Fibroblast of upper back skin (primary cell): ENCODE measurements at regions not wholly inside any gene's neighbourhood (a gene's known extent, or its start where the extent isn't known, plus 50 kb on each side); places are given as distances from the start of the nearest gene placed in this dataset.
"Not testable (repeated sequence)": the region's sequence is repeated elsewhere in the genome, so short reads cannot be mapped to it uniquely, and the experiment has no call there.

Source experiments
- DNase-seq: peaks from one replicate; pipeline ENCODE4 v3.0.0-alpha.2; 2013

GRCh38 chr16:76023835-76024234 is 253.4 kb upstream of the CNTNAP4 start:
- no peak for DNase-seq

GRCh38 chr16:76035689-76036088 is 241.5 kb upstream of the CNTNAP4 start:
- no peak for DNase-seq

DNA sequence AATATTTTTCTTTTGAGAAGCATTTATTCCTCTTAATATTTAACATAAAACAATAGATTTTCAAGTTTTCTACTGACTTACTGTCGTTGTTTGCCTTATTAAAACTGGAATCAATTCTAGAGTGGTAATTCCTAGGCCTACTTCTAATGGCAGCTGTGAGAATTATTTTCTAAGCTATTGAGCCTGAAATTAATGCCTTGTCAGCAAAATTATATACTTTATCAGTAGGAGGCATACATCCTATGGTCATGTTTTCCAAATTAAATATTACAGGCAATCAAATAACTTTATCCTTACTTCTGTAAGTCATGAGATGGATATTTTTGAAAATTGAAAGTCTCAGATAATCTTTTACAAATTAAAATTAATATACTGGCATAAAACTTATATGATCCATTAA is 239.1 kb upstream of the CNTNAP4 start:
- no peak for DNase-seq

- no peak for DNase-seq
These were observed 224.5 kb upstream of the CNTNAP4 start for GRCh38 chr16:76052725-76053124.

- peak; percentile 10 for DNase-seq
These were observed 218.0 kb upstream of the CNTNAP4 start for GRCh38 chr16:76059186-76059585.

DNA sequence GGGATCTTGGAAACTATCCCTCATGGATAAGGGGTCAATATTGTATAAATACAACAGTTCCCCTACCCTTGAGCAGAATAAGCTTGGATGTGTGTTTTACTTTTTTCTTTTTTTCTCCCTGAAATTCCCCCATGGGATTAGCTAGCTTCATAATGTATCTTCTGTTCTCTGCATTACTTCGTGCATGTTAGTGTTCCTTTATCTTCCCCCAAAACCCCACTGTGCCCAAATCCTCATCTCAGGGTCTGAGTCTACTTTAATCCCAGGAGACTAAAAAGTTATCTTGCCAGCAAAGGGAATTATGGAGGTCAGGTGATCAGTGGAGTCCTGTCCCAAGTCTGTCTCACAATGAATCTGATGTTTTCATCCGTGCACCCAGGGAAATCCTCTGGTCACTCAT is 217.5 kb upstream of the CNTNAP4 start:
- no peak for DNase-seq

DNA sequence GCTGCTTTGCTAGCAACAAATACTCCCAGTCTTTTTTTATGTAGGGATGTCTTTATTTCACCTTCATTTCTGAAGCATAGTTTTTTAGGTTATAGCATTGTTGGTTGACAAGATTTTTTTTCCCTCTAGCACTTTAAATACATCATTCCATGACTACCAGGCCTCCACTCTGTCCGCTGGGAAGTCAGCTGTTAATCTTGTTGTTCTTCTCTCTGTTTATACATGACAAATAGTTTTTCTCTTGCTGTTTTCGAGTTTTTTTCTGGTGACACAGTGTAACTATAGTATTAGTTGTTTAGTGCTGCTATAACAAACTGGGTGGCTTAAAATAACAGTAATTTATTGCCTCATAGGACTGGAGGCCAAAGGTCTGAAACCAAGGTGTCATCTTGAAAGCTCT is 205.5 kb upstream of the CNTNAP4 start:
- DNase-seq: no peak

DNA sequence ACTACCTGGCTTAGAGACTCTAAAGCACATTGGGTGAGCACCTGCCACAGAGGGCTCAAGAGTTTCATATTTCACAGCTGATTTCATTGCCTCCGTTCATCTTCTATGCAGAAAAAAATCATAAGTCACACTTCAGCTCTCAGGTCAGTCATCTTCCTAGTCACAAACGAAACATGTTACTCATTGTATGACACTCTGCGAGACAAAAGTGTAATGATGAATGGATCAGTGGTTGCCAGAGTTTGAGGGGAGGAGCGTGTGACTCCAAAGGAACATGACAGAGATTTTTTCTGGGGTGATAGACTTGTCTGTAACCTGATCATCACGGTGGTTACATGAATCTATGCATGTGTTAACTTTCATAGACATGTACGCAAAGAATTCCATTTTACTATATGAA is 195.2 kb upstream of the CNTNAP4 start:
- no peak for DNase-seq

DNA sequence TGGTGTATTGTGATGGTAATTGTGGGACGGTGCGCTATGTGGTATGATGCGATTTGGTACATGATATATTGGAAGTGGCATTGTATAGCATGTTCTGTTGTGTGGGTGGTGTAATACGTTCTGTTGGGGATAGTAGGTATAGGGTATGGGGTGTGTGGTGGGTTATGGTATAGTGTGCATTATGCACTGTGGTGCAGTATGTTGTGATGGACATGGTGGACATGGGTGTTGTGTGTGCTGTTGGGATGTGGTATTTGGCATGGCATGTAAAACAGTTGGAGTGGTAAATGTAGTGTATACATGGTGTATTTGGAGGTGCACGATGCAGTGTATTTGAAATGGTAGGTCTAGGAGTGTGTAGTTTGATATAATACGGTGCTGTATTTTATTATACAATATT is 170.6 kb upstream of the CNTNAP4 start:
- no peak for DNase-seq

GRCh38 chr16:76108460-76108859 is 168.7 kb upstream of the CNTNAP4 start:
- DNase-seq: no peak

DNA sequence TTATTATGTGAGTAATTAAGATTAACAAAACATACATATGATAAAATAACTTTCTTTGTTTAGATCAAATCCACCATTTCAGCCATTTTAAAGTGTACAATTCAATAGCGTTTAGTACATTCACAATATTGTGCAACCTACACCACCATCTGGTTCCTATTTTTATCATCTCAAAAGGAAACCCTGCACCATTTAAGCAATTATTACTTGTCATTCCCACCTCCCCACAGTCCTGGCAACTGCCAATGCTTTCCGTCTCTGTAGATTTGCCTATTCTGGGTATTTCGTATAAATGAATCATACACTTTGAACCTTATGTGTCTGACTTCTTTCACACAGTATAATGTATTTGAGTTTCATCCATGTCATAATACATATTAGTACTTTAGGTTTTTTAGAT is 162.5 kb upstream of the CNTNAP4 start:
- DNase-seq: peak; percentile 23

DNA sequence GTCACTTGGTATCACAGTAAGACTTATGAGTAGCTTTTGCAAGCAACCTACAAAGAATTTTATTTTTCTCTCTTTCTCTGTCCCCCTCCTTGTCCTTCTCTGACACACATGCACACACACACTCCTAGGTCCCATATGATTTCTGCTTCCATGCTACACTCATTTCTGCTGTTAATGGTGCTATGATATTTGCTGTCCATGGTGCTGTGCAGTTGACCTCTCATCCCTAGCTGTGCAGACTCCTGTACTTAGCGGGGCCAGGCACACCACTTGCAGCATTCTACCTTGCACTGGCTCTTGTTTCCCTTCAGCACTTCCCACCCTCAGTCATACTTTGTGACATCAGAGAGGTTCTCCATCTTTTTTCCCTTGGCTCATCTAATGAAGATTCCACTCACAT is 158.9 kb upstream of the CNTNAP4 start:
- no peak for DNase-seq

- DNase-seq: peak; percentile 3
These were observed 155.6 kb upstream of the CNTNAP4 start for GRCh38 chr16:76121636-76122035.

- DNase-seq: no peak
These were observed 153.2 kb upstream of the CNTNAP4 start for GRCh38 chr16:76123966-76124365.

DNA sequence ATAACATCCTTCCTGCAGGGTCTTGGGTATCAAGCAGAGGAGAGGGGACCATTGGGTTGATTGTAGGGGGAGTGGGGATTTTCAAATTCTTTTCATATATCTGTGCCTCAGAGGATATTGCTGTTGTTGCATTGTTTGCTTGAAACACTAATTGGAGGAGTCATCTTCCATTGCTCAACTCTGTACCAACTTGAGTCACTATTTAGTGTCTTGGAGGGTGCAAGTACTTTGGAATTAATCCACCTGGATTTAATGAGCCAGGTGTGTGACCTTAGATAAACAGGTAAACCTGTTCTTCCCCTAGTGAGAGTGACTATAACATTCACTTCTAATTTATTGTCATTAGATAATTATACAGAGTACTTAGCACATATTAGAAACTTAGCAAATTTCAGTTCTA is 151.3 kb upstream of the CNTNAP4 start:
- no peak for DNase-seq

DNA sequence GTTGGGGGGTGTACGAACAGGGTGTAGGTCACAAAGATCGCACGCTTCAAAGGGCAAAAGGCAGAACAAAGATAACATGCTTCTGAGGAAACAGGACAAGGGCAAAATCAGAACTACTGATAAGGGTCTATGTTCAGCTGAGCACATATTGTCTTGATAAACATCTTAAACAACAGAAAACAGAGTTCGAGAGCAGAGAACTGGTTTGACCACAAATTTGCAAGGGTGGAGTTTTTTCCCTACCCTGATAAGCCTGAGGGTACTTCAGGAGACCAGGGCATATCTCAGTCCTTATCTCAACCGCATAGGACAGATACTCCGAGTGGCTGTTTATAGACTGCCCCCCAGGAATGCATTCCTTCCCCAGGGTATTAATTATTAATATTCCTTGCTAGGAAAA is 139.1 kb upstream of the CNTNAP4 start:
- not testable (repeated sequence) for DNase-seq

DNA sequence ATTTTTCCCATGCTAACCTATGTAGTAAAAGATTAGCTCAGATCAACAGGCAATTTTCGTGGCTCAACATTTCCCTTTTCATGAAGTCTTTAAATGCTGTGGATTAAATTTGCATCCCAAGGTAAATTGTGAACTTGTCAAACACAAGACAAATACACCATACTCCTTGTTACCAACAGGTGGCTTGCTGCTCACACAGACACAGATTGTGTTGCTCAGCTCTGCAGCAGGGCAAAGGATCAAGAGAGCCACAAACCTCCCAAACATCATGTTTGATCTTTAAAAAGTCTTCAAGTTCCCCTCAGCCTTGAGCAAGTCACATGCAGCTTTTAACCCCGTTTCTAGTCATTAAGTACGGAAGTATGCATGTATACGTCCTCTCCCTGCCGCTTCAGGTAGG is 119.6 kb upstream of the CNTNAP4 start:
- no peak for DNase-seq

- DNase-seq: no peak
These were observed 115.2 kb upstream of the CNTNAP4 start for GRCh38 chr16:76162046-76162445.

DNA sequence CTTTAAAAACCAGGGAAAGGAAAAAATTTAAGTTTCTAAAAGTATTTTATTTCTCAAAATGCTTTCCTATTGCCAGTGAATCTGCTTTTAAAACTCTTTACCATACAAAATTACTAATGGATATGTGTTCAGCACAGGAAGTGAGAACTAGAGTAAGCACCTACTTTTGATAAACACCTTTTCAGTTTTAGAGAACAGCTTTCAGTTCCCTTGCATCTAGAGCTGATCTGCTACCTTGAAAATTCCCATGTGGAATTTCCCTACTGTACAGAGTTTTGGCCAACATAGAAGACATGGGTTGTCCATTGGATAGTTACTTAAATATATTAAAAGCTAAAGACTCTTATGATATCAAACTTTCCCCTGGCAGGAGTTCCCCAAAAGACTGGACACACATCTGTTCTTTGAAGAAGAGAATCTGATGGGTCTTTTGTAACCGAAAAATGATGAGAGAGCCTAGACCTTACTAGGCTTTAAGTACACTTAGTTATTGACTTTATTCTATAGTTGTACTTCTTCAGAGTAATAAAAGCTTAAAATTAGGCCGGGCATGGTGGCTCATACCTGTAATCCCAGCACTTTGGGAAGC is 112.1 kb upstream of the CNTNAP4 start:
- DNase-seq: no peak

DNA sequence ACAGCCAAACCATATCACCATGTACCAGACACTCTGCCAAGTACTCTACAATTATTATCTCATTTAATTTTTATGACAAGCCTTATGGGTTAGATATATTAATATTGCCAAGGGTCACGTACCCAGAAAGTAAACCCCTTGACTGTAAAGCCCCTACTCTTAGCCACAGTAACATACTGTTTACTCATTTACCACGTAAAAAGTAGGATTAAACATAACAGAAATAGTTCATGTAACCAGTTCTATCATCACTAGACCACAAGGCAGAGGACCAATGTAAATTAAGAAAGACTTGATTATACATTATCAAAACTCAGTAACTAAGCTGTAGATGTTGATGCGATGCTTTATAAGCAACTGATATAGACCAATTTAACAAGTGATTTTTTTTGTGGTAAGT is 101.5 kb upstream of the CNTNAP4 start:
- DNase-seq: no peak

GRCh38 chr16:76176153-76176552 is 101.0 kb upstream of the CNTNAP4 start:
- no peak for DNase-seq

GRCh38 chr16:76176616-76177015 is 100.6 kb upstream of the CNTNAP4 start:
- no peak for DNase-seq

- no peak for DNase-seq
These were observed 95.1 kb upstream of the CNTNAP4 start for GRCh38 chr16:76182041-76182635.

- no peak for DNase-seq
These were observed 93.6 kb upstream of the CNTNAP4 start for GRCh38 chr16:76183647-76184046.

- DNase-seq: no peak
These were observed 87.1 kb upstream of the CNTNAP4 start for GRCh38 chr16:76190057-76190456.
